Spleen (tissue), 7 donors: ENCODE measurements at regions not wholly inside any gene's neighbourhood (a gene's known extent, or its start where the extent isn't known, plus 50 kb on each side); places are given as distances from the start of the nearest gene placed in this dataset.

Experiments
- CTCF ChIP-seq, 11 experiments: fragments of 200-600 bp in 7 of 11; fragments of 450-650 bp in 4 of 11; sonication (generic) in 4 of 11; IDR thresholded peaks in 8 of 11; conservative IDR thresholded peaks in 3 of 11; 1 replicate in 7 of 11; 2 replicates in 4 of 11; pipeline versions ENCODE4 v1.4.0 to v1.8.0; 2016 to 2021; ENCODE audit warnings: antibody characterized with exemption in 11 of 11, inconsistent platforms in 4 of 11, mild to moderate bottlenecking in 1 of 11
- POLR2A ChIP-seq, 3 donors: fragments of 450-650 bp; IDR thresholded peaks; one replicate each; pipeline ENCODE4 v1.5.1; 2017; ENCODE audit warnings: antibody characterized with exemption in 3 of 3, mild to moderate bottlenecking in 1 of 3
- POLR2AphosphoS5 ChIP-seq, 3 donors: sonication (generic); formaldehyde crosslinking; IDR thresholded peaks; one replicate each; pipeline ENCODE4 v1.5.1; 2017; ENCODE audit warnings: antibody characterized with exemption in 3 of 3
- donor health status: DM: no; HTN: no; CAD: no; lungs with moderate emphysema.
- donor health status: DM: no; HTN: no; CAD: no.
- donor health status: DM: no; HTN: no; CAD: no.

GRCh38 chr2:107290041-107290440 is 404.1 kb upstream of the ST6GAL2 start:
- TF ChIP-seq CTCF (IDR thresholded peaks at IDR 0.05 in 8 of 11, conservative IDR thresholded peaks at IDR 0.05 in 3 of 11) (no peak), POLR2AphosphoS5 (IDR thresholded peaks at IDR 0.05) (no peak), POLR2A (IDR thresholded peaks at IDR 0.05) (no peak)
